Suppressor macrophage treated with lipopolysaccharide for 1 hour (primary cell): ENCODE measurements at regions not wholly inside any gene's neighbourhood (a gene's known extent, or its start where the extent isn't known, plus 50 kb on each side); places are given as distances from the start of the nearest gene placed in this dataset.
"Not testable (repeated sequence)": the region's sequence is repeated elsewhere in the genome, so short reads cannot be mapped to it uniquely, and the experiment has no call there.

Experiments used
- DNase-seq, 3 donors: peaks; one replicate each; pipeline ENCODE4 v3.0.0-alpha.2; 2020 to 2022

DNA sequence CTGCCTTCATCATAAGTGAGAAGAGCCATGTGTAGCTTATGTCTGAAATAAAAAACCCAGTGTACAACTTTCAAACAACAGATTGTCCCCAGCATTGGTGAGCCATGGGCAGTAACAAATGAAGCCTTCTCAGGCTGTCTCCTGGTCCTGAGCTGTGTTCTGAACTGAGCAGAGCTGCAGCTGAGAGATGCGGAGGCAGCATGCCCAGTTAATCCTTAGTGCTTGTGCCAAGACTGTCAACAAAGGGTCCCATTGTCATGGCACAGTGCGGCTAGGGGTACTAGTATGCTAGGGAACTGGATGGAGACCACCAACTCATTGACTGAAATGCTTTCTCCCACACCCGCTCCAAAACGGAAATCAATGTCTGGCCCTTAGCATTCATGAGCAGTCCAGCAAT, 154.3 kb downstream of the RMST start:
- DNase-seq: no peak

DNA sequence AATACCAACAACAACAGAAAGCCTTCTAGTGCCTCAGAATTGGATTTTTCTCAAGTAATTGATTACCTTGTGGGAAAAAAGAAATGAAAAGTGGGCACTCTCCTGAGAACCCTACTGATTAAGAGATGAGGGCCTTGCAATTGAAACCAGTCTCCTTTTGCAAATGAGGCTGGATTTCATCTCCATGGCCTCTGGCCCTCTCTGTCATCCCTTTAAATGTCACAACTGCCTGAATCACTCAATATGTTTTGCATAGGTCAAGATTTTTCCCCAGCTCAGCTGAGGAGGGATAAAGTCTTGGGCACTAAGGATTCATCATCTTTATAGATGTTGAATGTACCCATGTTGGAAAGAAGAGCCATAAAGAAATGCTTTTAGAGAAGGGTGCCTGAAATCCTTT, 166.4 kb downstream of the RMST start:
- no peak for DNase-seq

DNA sequence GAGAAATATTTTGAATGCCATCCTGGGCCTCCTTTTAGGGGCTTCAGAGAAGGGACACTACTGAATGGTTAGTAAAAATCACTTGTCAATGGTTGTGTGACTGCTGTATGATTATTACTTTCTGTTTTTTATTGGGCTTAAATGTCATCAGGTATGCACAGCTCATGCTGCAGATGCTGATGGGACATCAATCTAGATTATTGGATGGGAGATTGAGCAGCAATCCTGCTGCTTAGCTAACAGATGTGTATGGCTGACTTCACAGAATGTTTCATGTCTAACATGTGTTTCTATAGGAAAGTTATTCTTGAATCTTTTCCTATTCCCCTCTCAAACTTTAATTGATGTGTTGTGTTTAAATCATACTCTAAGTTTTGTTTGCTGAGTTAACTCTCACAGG, 166.8 kb downstream of the RMST start:
- DNase-seq: no peak

DNA sequence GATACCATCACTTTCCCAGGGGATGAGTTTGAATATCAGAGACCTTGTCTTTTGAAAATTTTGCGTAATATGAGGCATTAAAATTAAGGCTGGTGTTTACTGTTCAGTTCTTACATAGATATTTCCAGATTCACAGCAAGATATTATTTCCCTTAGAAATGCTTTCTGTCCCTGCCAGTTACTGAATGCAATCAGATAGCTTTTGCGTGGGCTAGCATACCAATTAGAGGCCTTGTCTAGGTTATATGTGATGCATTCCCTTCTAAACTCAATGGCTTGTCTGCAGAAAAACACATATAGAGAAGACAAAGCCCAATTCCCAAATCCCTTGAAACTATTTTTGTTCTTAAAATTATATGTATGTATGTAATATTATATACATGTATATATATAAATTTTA, 167.8 kb downstream of the RMST start:
- no peak for DNase-seq

- no peak for DNase-seq
Measured at GRCh38 chr12:97630875-97631274, 168.3 kb downstream of the RMST start.

DNA sequence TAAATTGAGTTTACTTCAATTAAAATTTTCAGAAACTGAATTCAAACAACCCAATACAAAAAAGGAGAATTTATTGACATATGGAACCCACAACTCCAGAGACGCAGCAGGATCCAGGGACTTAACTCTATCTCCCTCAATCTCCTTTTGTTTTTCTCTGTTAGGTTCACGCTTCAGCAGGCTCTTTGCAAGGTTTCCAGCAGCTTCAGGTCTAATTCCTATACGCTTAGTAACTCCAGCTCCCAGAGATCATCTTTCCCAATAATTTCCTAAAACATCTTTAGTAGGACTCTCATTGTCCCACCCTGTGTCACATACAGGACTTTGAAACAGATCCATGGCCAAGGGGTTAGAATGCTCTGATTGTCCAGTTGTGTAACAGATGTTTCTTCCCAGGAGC, 175.2 kb downstream of the RMST start:
- DNase-seq: no peak

- DNase-seq: no peak
Measured at GRCh38 chr12:97638739-97639138, 176.1 kb downstream of the RMST start.

DNA sequence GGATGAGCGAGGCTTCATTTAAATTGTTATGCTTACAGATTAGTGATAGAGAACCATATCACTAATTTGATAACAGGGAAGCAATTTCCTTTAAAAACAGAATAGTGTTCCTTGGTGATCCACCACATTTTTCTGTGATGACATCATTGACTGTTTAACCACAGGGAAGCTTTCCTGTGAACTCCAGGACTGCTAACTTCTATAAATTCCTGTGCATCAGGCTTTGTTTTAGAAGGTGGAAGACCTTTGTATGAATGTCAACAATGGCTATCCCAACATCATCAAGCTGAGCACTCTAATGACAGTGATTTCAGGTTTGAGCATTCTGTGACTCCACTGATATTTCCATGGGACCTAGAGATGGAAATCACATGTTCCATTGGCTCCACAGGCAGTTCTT, 177.1 kb downstream of the RMST start:
- no peak for DNase-seq

DNA sequence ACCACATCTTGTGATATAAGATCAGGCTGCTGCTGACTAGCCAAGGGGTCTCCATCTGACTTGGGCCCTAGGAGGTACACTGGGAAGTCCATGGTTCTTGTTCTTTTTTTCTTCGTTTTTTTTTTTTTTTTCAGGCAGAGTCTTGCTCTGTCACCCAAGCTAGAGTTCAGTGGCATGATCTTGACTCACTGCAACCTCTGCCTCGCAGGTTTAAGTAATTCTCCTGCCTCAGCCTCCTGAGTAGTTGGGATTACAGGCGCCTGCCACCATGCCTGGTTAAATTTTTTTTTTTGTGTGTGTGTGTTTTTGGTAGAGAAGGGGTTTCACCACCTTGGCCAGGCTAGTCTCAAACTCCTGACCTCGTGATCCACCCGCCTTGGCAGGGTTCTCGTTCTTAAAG, 178.2 kb downstream of the RMST start:
- DNase-seq: no peak

- DNase-seq: no peak
Measured at GRCh38 chr12:97642911-97643310, 180.3 kb downstream of the RMST start.

- no peak for DNase-seq
Measured at GRCh38 chr12:97643924-97644323, 181.3 kb downstream of the RMST start.

GRCh38 chr12:97645726-97646125, 183.1 kb downstream of the RMST start:
- DNase-seq: no peak

- DNase-seq: no peak
Measured at GRCh38 chr12:97647142-97647541, 184.5 kb downstream of the RMST start.

DNA sequence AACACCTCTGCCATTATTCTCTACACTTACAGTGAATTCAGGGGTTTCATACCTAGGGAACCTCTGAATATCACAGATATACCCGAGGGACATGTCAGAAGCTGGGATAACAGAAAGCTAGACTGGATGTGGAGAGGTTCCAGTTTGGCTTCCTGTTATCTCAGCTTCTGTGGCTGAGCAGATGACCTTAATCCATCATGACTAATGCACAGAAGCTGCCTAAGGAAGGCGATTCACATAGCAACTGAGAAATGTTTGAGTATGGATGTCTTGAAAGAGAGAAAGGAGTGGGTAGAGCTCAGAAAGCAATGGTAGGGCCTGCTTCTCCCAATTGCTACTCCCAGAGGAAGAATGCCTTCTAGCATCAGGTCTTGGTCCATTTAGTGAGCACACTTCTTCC, 187.6 kb downstream of the RMST start:
- DNase-seq: no peak

- DNase-seq: not testable (repeated sequence)
Measured at GRCh38 chr12:97656548-97656947, 193.9 kb downstream of the RMST start.

DNA sequence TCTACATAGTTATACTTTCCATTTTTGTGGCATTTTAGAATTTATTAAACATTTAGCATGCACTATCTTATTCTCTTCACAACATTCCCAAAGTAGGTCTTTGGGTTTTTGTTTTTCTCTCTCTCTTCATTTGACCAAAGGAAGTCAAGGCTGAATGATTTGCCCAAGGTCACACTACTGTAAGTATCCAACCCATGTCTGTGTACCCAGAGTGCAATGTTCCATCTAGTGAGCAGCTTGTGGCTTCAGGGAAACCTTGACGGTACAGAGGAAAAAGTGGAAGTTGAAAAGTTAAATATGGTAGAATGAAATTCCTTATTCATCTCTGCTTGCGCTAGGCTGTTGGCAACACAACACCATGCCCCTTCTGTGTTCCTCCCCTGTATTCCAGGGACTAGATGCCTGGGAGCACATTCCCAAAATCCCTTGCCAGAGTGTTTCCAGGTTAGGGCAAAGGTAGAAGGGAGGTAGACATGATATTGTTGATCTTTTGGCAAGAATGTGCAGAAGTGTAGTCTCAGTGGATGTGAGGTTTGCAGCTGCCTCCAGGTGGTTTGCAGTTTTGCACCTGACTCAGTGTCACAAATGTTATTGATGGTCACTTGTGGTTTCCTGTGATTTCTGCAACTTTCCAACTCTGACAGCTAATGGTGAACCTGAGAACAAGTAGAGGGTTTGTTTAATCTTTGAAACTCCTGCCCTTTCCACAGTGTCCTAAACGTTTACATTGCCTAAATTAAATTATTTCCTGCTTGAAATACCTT, 196.7 kb downstream of the RMST start:
- no peak for DNase-seq

DNA sequence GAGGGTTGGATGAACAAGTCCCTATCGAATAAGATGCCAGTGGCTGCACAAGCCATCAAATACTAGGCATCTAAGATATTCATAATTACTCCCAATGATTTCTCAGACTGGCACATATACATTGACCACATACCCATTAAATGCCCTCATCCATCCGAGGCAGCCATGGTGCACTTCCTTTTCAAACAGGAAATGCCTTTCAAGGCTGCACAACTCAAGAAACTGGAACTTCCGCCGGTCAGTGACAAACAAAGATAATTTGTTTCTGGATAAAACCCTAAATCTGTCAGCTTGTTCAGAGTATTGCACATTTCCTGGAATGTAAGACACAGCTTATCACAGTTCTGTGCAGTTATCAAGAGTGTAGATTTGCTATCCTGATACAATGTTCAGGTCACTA, 203.7 kb downstream of the RMST start:
- DNase-seq: no peak

DNA sequence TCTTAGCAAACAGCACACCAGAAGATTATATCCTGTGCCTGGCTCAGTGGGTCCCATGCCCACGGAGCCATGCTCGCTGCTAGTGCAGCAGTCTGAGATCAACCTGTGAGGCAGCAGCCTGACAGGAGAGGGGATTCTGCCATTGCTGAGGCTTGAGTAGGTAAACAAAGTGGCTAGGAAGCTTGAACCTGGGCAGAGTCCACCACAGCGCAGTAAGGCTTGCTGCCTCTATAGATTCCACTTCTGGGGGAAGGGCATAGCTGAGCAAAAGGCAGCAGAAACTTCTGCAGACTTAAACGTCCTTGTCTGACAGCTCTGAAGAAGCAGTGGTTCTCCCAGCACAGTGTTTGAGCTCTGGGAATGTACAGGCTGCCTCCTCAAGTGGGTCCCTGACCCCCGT, 210.3 kb downstream of the RMST start:
- DNase-seq: no peak

DNA sequence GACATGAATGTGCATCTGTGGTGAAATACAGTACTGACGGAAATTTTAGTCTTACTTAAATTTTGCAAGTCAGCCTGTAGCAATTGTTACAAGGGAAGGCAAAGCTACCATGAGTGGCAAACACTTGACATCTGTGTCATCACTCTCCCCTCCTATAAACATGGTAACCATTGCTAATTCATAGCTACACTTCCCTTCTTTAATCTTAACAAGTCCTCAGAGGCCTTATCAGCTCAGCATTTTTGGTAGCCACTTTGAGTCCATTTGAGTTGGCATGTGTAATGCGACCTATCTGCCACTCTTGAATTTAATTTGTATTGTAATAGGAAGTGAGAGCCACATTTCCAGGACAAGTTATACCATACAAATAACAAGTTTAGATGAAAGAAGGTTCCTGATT, 218.1 kb downstream of the RMST start:
- no peak for DNase-seq

- no peak for DNase-seq
Measured at GRCh38 chr12:97681612-97682504, 219.3 kb downstream of the RMST start.

GRCh38 chr12:97685360-97685759, 222.8 kb downstream of the RMST start:
- DNase-seq: no peak

DNA sequence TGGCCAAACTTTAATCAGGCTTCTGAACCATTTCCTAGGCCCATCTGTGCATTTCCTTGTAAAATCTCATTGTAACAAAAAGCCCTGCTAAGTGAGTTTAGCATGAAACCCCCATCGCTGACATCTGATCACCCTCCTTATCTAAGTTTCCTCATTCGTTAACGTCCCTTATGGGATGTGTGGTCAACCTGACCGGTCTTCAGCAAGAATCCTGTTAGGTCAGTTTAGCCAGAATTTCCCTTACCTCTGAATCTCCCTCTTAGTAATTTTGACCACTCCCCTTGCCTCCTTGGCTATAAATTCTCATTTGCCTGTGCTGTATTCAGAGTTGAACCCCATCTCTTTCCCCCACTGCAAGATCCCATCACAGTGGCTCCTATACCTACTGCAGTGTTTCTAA, 239.3 kb downstream of the RMST start:
- peak in 1 of 3 donors; percentile 1 for DNase-seq

DNA sequence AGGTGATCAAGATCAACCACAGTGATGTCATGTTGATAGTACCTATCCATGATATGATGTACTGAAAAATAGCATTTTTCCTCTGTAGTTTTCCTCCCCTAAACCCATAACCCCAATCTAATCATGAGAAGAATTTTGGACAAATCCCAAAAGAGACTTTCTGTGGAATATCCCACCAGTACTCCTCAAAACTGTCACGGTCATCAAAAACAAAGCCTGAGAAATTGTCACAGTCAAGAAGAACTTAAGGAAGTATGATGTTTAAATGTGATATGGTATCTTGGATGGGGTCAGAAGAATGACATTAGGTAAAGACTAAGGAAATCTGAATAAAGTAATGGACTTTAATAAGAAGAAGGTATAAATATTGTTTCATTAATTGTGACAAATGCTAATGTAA, 248.8 kb downstream of the RMST start:
- DNase-seq: no peak

DNA sequence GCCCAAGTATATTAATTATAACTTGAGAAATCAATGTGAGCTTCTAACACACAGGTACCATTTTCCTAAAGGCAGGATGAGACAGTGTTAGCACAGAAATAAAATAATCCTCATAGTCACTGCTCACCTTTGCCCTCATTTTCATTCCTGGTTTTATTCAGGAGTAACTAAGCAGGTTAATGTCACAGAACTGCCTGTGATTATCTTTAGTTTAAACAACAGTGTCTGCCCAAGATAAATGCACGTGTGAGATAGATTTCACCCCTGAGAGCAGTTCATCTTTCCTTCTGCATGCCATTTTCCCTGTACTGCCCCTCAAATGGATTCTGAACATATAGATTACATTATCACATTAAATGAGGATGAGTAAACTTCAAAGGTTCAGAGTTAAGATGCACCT, 250.7 kb downstream of the RMST start:
- no peak for DNase-seq
